NB4 (cell line): ENCODE measurements at regions not wholly inside any gene's neighbourhood (a gene's known extent, or its start where the extent isn't known, plus 50 kb on each side); places are given as distances from the start of the nearest gene placed in this dataset.

Experiments used
- CTCF ChIP-seq: IDR thresholded peaks from one replicate; pipeline ENCODE4 v1.5.1; 2012; ENCODE audit warnings: low read depth, low read length
- POLR2A ChIP-seq: IDR thresholded peaks from 2 replicates; pipeline ENCODE4 v1.6.1; 2011; ENCODE audit warnings: mild to moderate bottlenecking; ENCODE audit not compliant: insufficient read length; ENCODE audit errors: extremely low read depth
- TF ChIP-seq, protein P1 (sequence below): IDR thresholded peaks from 2 replicates; pipeline ENCODE4 v1.6.1; 2011; ENCODE audit warnings: low read depth, low read length

DNA sequence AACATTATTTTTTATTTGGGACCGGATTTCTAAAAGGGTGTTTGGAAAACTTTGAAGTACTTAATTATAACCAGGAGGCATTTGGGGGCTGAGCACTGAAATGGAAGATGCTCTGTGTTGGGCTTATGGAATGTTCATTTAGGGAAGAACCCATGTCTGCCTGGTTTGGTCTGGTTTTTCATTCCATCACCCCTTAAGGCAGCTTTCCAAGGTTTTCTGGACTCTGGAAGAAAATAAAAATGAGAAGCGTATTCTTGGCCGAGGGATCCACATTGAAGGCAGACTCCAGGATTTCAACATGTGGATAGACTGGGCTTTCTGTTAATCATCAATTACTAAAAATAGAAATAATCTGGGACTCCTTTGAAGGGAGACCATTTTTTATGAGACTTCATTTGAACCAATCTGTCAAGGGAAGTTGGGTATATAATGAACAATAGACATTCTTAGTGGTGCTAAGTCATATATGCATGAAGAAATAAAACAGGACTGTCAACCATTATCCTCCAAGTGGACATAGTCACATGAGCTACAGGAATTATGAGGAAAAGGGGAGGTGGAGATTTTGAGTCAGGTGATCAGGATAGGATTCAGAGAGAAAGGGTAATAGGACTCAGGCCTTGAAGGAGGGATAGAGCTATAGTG is 270.5 kb upstream of the ADAMTS9 start:
- TF ChIP-seq CTCF (no peak), POLR2A (no peak)
- TF ChIP-seq, protein P1, sequence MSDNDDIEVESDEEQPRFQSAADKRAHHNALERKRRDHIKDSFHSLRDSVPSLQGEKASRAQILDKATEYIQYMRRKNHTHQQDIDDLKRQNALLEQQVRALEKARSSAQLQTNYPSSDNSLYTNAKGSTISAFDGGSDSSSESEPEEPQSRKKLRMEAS: no peak
